Neural cell (in vitro differentiated cells): ENCODE measurements at regions not wholly inside any gene's neighbourhood (a gene's known extent, or its start where the extent isn't known, plus 50 kb on each side); places are given as distances from the start of the nearest gene placed in this dataset.

Experiments used
- H2AFZ ChIP-seq: fragments of 200-600, 300-800 bp; sonication (generic), shearing (Covaris generic); 2 replicates; pipeline ENCODE4 v1.6.0; 2014; ENCODE audit warnings: low read depth, mild to moderate bottlenecking, antibody characterized with exemption, low read length, moderate library complexity
- H3F3A ChIP-seq: fragments of 200-600 bp; shearing (Covaris generic); 2 replicates; pipeline ENCODE4 v1.6.1; 2016; ENCODE audit warnings: mild to moderate bottlenecking, moderate library complexity, mixed read lengths, antibody characterized with exemption, low read length; ENCODE audit not compliant: insufficient read depth, poor library complexity, severe bottlenecking
- H3K27ac ChIP-seq: fragments of 200-600, 300-800 bp; sonication (generic), shearing (Covaris generic); 2 replicates; pipeline ENCODE4 v1.5.1; 2014; ENCODE audit warnings: mild to moderate bottlenecking, low read length, moderate library complexity
- H3K27me3 ChIP-seq: fragments of 300-800, 200-600 bp; sonication (generic), shearing (Covaris generic); 2 replicates; pipeline ENCODE4 v1.6.0; 2014; ENCODE audit warnings: mild to moderate bottlenecking, low read depth, low read length, moderate library complexity; ENCODE audit not compliant: insufficient read depth
- H3K36me3 ChIP-seq: fragments of 300-800, 200-600 bp; sonication (generic), shearing (Covaris generic); 2 replicates; pipeline ENCODE4 v1.5.1; 2014; ENCODE audit warnings: mild to moderate bottlenecking, antibody characterized with exemption, low read length, moderate library complexity; ENCODE audit not compliant: insufficient read depth
- H3K4me2 ChIP-seq: fragments of 300-800, 200-600 bp; sonication (generic), shearing (Covaris generic); 2 replicates; pipeline ENCODE4 v1.6.0; 2014; ENCODE audit warnings: mild to moderate bottlenecking, low read length
- H3K4me3 ChIP-seq: fragments of 300-800, 200-600 bp; sonication (generic), shearing (Covaris generic); 2 replicates; pipeline ENCODE4 v1.5.1; 2014; ENCODE audit warnings: mild to moderate bottlenecking, low read length, moderate library complexity
- H3K79me2 ChIP-seq: fragments of 200-600 bp; shearing (Covaris generic); replicated peaks from 2 replicates; pipeline ENCODE4 v1.6.0; 2014; ENCODE audit warnings: mild to moderate bottlenecking, low read length, moderate library complexity; ENCODE audit not compliant: insufficient read depth
- H3K9ac ChIP-seq: fragments of 300-800, 200-600 bp; sonication (generic), shearing (Covaris generic); 2 replicates; pipeline ENCODE4 v1.6.1; 2016; ENCODE audit warnings: mild to moderate bottlenecking, low read length, mixed read lengths
- H3K9me2 ChIP-seq: fragments of 200-600 bp; shearing (Covaris generic); 2 replicates; pipeline ENCODE4 v1.6.1; 2016; ENCODE audit warnings: mild to moderate bottlenecking, low read length, mixed read lengths; ENCODE audit not compliant: insufficient read depth
- H3K9me3 ChIP-seq: fragments of 200-600, 300-800 bp; sonication (generic), shearing (Covaris generic); 2 replicates; pipeline ENCODE4 v1.6.1; 2016; ENCODE audit warnings: mild to moderate bottlenecking, mixed run types, low read length, moderate library complexity, mixed read lengths
- H4K20me1 ChIP-seq: fragments of 200-600 bp; shearing (Covaris generic); 2 replicates; pipeline ENCODE4 v1.6.1; 2016; ENCODE audit warnings: mild to moderate bottlenecking, mixed run types; ENCODE audit not compliant: insufficient read depth
- CTCF ChIP-seq: fragments of 450-650 bp; IDR thresholded peaks from 2 replicates; pipeline ENCODE4 v1.5.1; 2014; ENCODE audit warnings: antibody characterized with exemption, mild to moderate bottlenecking, moderate library complexity; ENCODE audit not compliant: poor library complexity, severe bottlenecking
- EP300 ChIP-seq: fragments of 450-650 bp; conservative IDR thresholded peaks from 2 replicates; pipeline ENCODE4 v1.6.1; 2014; ENCODE audit warnings: antibody characterized with exemption, mild to moderate bottlenecking, moderate library complexity; ENCODE audit not compliant: poor library complexity, severe bottlenecking
- EZH2 ChIP-seq: fragments of 200-600, 300-800 bp; shearing (Covaris generic), sonication (generic); IDR thresholded peaks from 2 replicates; pipeline ENCODE4 v1.6.1; 2014; ENCODE audit warnings: antibody characterized with exemption, low read length, borderline replicate concordance, mild to moderate bottlenecking; ENCODE audit not compliant: insufficient read depth, poor library complexity, severe bottlenecking
- MXI1 ChIP-seq: fragments of 450-650 bp; conservative IDR thresholded peaks from 2 replicates; pipeline ENCODE4 v1.6.1; 2014; ENCODE audit warnings: antibody characterized with exemption, mild to moderate bottlenecking; ENCODE audit not compliant: poor library complexity, severe bottlenecking
- POLR2AphosphoS5 ChIP-seq: IDR thresholded peaks from 2 replicates; pipeline ENCODE4 v1.6.1; 2012
- RAD21 ChIP-seq: fragments of 450-650 bp; conservative IDR thresholded peaks from 2 replicates; pipeline ENCODE4 v1.6.1; 2014; ENCODE audit warnings: antibody characterized with exemption, mild to moderate bottlenecking, moderate library complexity
- REST ChIP-seq: IDR thresholded peaks from 2 replicates; pipeline ENCODE4 v1.6.1; 2012; ENCODE audit warnings: borderline replicate concordance
- SMC3 ChIP-seq: fragments of 450-650 bp; conservative IDR thresholded peaks from 2 replicates; pipeline ENCODE4 v1.6.1; 2014; ENCODE audit warnings: antibody characterized with exemption, mild to moderate bottlenecking, moderate library complexity; ENCODE audit not compliant: poor library complexity
- TAF1 ChIP-seq: IDR thresholded peaks from 2 replicates; pipeline ENCODE4 v1.6.1; 2012; ENCODE audit warnings: low read depth

GRCh38 chrX:131734621-131735020 is 190.7 kb downstream of the OR13H1 start:
- Histone ChIP-seq H3K36me3 (no peaks in the 10 kb centered on the region), H3F3A (no peaks in the 10 kb centered on the region), H3K9ac (no peak overlapping the region), H3K9me2 (no peaks in the 10 kb centered on the region), H3K9me3 (no peaks in the 10 kb centered on the region), H3K4me3 (no peak overlapping the region), H3K79me2 (no peaks in the 10 kb centered on the region), H4K20me1 (no peaks in the 10 kb centered on the region), H2AFZ (no peak overlapping the region), H3K4me2 (no peak overlapping the region), H3K27me3 (no peaks in the 10 kb centered on the region), H3K27ac (no peak overlapping the region)
- no peak for TF ChIP-seq POLR2AphosphoS5
- TF ChIP-seq CTCF = no peak
- no peak for TF ChIP-seq MXI1
- TF ChIP-seq SMC3 = no peak
- no peak for TF ChIP-seq EP300
- TF ChIP-seq TAF1 = no peak
- no peak for TF ChIP-seq EZH2
- no peak for TF ChIP-seq RAD21
- TF ChIP-seq REST = no peak

- no peak for TF ChIP-seq EZH2
- TF ChIP-seq SMC3 = no peak
- TF ChIP-seq RAD21 = no peak
- no peak for TF ChIP-seq CTCF
- TF ChIP-seq MXI1 = no peak
- no peak overlapping the region for H3K4me3 ChIP-seq
- no peak overlapping the region for H3K9ac ChIP-seq
- H3K79me2 ChIP-seq = no peaks in the 10 kb centered on the region
- no peak overlapping the region for H3K27ac ChIP-seq
- no peaks in the 10 kb centered on the region for H3F3A ChIP-seq
- no peaks in the 10 kb centered on the region for H3K36me3 ChIP-seq
- no peaks in the 10 kb centered on the region for H3K9me3 ChIP-seq
- H3K9me2 ChIP-seq = no peaks in the 10 kb centered on the region
- H3K27me3 ChIP-seq = no peaks in the 10 kb centered on the region
- no peak overlapping the region for H3K4me2 ChIP-seq
- H2AFZ ChIP-seq = no peak overlapping the region
- no peaks in the 10 kb centered on the region for H4K20me1 ChIP-seq
Measured at GRCh38 chrX:131735127-131735526, 191.3 kb downstream of the OR13H1 start.
